Stomach smooth muscle (tissue), 2 donors: ENCODE measurements at regions not wholly inside any gene's neighbourhood (a gene's known extent, or its start where the extent isn't known, plus 50 kb on each side); places are given as distances from the start of the nearest gene placed in this dataset.

Experiments
- H3K27ac ChIP-seq: one replicate; pipeline ENCODE4 v1.7.0; 2013; ENCODE audit warnings: mild to moderate bottlenecking, low read length, inconsistent platforms
- H3K27me3 ChIP-seq, 2 donors: one replicate each; pipeline ENCODE4 v1.7.0; 2013; ENCODE audit warnings: low read length in 2 of 2; ENCODE audit not compliant: insufficient read depth in 2 of 2, control insufficient read depth in 1 of 2
- H3K36me3 ChIP-seq, 2 donors: one replicate each; pipeline ENCODE4 v1.7.0; 2013; ENCODE audit warnings: low read length in 2 of 2; ENCODE audit not compliant: control insufficient read depth in 2 of 2, insufficient read depth in 2 of 2
- H3K4me1 ChIP-seq: one replicate; pipeline ENCODE4 v1.7.0; 2013; ENCODE audit warnings: low read length; ENCODE audit not compliant: control insufficient read depth, insufficient read depth
- H3K4me3 ChIP-seq, 2 donors: one replicate each; pipeline ENCODE4 v1.7.0; 2013; ENCODE audit warnings: low read length in 2 of 2
- H3K9ac ChIP-seq, 2 donors: one replicate each; pipeline ENCODE4 v1.7.0; 2013; ENCODE audit warnings: low read length in 2 of 2, mild to moderate bottlenecking in 1 of 2
- H3K9me3 ChIP-seq, 2 donors: one replicate each; pipeline ENCODE4 v1.7.0; 2013; ENCODE audit warnings: low read length in 2 of 2; ENCODE audit not compliant: control insufficient read depth in 2 of 2
- donor health status: healthy.
- donor health status: Pancreatic carcinoma.

GRCh38 chr17:74077231-74077630 is 126.2 kb upstream of the RPL38 start:
- Histone ChIP-seq H3K4me3 (no peak overlapping the region), H3K4me1 (no peaks in the 10 kb centered on the region), H3K27ac (no peak overlapping the region), H3K9ac (no peak overlapping the region), H3K36me3 (no peaks in the 10 kb centered on the region), H3K27me3 (peaks cover 6 to 12% of the 10 kb centered on the region in 2 donors), H3K9me3 (peaks cover 2 to 13% of the 10 kb centered on the region in 2 donors)

- Histone ChIP-seq H3K27me3 (peaks cover 13 to 15% of the 10 kb centered on the region in 2 donors), H3K36me3 (no peaks in the 10 kb centered on the region), H3K4me3 (no peak overlapping the region), H3K9me3 (peaks cover 0 to 7% of the 10 kb centered on the region in 2 donors), H3K4me1 (no peaks in the 10 kb centered on the region), H3K9ac (no peak overlapping the region), H3K27ac (no peak overlapping the region)
Observed at GRCh38 chr17:74078363-74078941, 125.0 kb upstream of the RPL38 start.

- peaks cover 14 to 15% of the 10 kb centered on the region in 2 donors for H3K27me3 ChIP-seq
- no peaks in the 10 kb centered on the region for H3K36me3 ChIP-seq
- H3K27ac ChIP-seq: no peak overlapping the region
- H3K4me1 ChIP-seq: no peaks in the 10 kb centered on the region
- no peak overlapping the region for H3K4me3 ChIP-seq
- H3K9me3 ChIP-seq: no peaks in the 10 kb centered on the region
- H3K9ac ChIP-seq: no peak overlapping the region
Observed at GRCh38 chr17:74079537-74080300, 123.8 kb upstream of the RPL38 start.

- no peaks in the 10 kb centered on the region for H3K36me3 ChIP-seq
- H3K27me3 ChIP-seq: peaks cover 14 to 15% of the 10 kb centered on the region in 2 donors
- H3K9me3 ChIP-seq: no peaks in the 10 kb centered on the region
- H3K27ac ChIP-seq: no peak overlapping the region
- no peak overlapping the region for H3K4me3 ChIP-seq
- H3K4me1 ChIP-seq: no peaks in the 10 kb centered on the region
- no peak overlapping the region for H3K9ac ChIP-seq
Observed at GRCh38 chr17:74080656-74081582, 122.6 kb upstream of the RPL38 start.

GRCh38 chr17:74082886-74083285 is 120.6 kb upstream of the RPL38 start:
- Histone ChIP-seq H3K4me1 (no peaks in the 10 kb centered on the region), H3K27ac (no peak overlapping the region), H3K36me3 (no peaks in the 10 kb centered on the region), H3K9me3 (no peaks in the 10 kb centered on the region), H3K9ac (no peak overlapping the region), H3K27me3 (peaks cover 14 to 15% of the 10 kb centered on the region in 2 donors), H3K4me3 (no peak overlapping the region)

- Histone ChIP-seq H3K4me3 (no peak overlapping the region), H3K4me1 (no peaks in the 10 kb centered on the region), H3K27me3 (peaks cover 17% of the 10 kb centered on the region in 2 donors), H3K36me3 (no peaks in the 10 kb centered on the region), H3K9me3 (no peaks in the 10 kb centered on the region), H3K27ac (no peak overlapping the region), H3K9ac (no peak overlapping the region)
Observed at GRCh38 chr17:74083321-74083720, 120.2 kb upstream of the RPL38 start.

GRCh38 chr17:74085434-74085833 is 118.0 kb upstream of the RPL38 start:
- Histone ChIP-seq H3K27me3 (peaks cover 13 to 14% of the 10 kb centered on the region in 2 donors), H3K4me1 (no peaks in the 10 kb centered on the region), H3K27ac (no peak overlapping the region), H3K36me3 (no peaks in the 10 kb centered on the region), H3K4me3 (no peak overlapping the region), H3K9me3 (peaks cover 0 to 4% of the 10 kb centered on the region in 2 donors), H3K9ac (no peak overlapping the region)

GRCh38 chr17:74087002-74087585 is 116.4 kb upstream of the RPL38 start:
- Histone ChIP-seq H3K27me3 (peaks cover 6 to 11% of the 10 kb centered on the region in 2 donors), H3K9ac (no peak overlapping the region), H3K36me3 (no peaks in the 10 kb centered on the region), H3K27ac (no peak overlapping the region), H3K4me1 (no peaks in the 10 kb centered on the region), H3K4me3 (no peak overlapping the region), H3K9me3 (peaks cover 2 to 8% of the 10 kb centered on the region in 2 donors)

- H3K27ac ChIP-seq: no peak overlapping the region
- H3K9me3 ChIP-seq: peaks cover 2 to 8% of the 10 kb centered on the region in 2 donors
- no peak overlapping the region for H3K9ac ChIP-seq
- no peak overlapping the region for H3K4me3 ChIP-seq
- no peaks in the 10 kb centered on the region for H3K36me3 ChIP-seq
- peaks cover 2 to 4% of the 10 kb centered on the region in 2 donors for H3K27me3 ChIP-seq
- no peaks in the 10 kb centered on the region for H3K4me1 ChIP-seq
Observed at GRCh38 chr17:74088285-74088933, 115.1 kb upstream of the RPL38 start.

- peaks cover 2 to 3% of the 10 kb centered on the region in 2 donors for H3K27me3 ChIP-seq
- no peak overlapping the region for H3K9ac ChIP-seq
Observed at GRCh38 chr17:74088934-74089329, 114.5 kb upstream of the RPL38 start.

More at GRCh38 chr17:74088934-74089329, 114.5 kb upstream of the RPL38 start:
- Histone ChIP-seq H3K36me3 (no peaks in the 10 kb centered on the region), H3K4me3 (no peak overlapping the region), H3K9me3 (peaks cover 2 to 8% of the 10 kb centered on the region in 2 donors), H3K27ac (no peak overlapping the region), H3K4me1 (no peaks in the 10 kb centered on the region)
